WERI-Rb-1 (cell line): ENCODE measurements at regions not wholly inside any gene's neighbourhood (a gene's known extent, or its start where the extent isn't known, plus 50 kb on each side); places are given as distances from the start of the nearest gene placed in this dataset.

Source experiments
- DNase-seq: peaks from one replicate; pipeline ENCODE4 v3.0.0-alpha.2; 2020
- H3K27ac ChIP-seq: fragments of 250-450 bp; sonication (Bioruptor Pico); 2 replicates; pipeline ENCODE4 v1.5.1; 2020; ENCODE audit warnings: mild to moderate bottlenecking, moderate library complexity
- H3K27me3 ChIP-seq: fragments of 250-450 bp; sonication (Bioruptor Pico); 2 replicates; pipeline ENCODE4 v1.5.1; 2021; ENCODE audit warnings: mild to moderate bottlenecking, low read depth, moderate library complexity; ENCODE audit not compliant: insufficient read depth, severe bottlenecking
- H3K36me3 ChIP-seq: fragments of 250-450 bp; sonication (Bioruptor Pico); 2 replicates; pipeline ENCODE4 v1.5.1; 2020; ENCODE audit warnings: mild to moderate bottlenecking, moderate library complexity
- H3K4me3 ChIP-seq: 2 replicates; pipeline ENCODE4 v1.5.1; 2011; ENCODE audit warnings: low read depth, mild to moderate bottlenecking, control low read depth, low read length
- H3K9me3 ChIP-seq: fragments of 250-450 bp; sonication (Bioruptor Pico); 2 replicates; pipeline ENCODE4 v1.5.1; 2021; ENCODE audit warnings: mild to moderate bottlenecking, moderate library complexity; ENCODE audit not compliant: severe bottlenecking
- TF ChIP-seq, protein P1 (sequence below): IDR thresholded peaks from 2 replicates; pipeline ENCODE4 v1.5.1; 2011; ENCODE audit warnings: low read depth, mild to moderate bottlenecking, control low read depth, inconsistent platforms, low read length

- Histone ChIP-seq H3K9me3 (peaks cover 2% of the 10 kb centered on the region), H3K4me3 (no peak overlapping the region), H3K27ac (no peak overlapping the region), H3K36me3 (no peaks in the 10 kb centered on the region), H3K27me3 (no peaks in the 10 kb centered on the region)
- no peak for DNase-seq
- TF ChIP-seq, protein P1, sequence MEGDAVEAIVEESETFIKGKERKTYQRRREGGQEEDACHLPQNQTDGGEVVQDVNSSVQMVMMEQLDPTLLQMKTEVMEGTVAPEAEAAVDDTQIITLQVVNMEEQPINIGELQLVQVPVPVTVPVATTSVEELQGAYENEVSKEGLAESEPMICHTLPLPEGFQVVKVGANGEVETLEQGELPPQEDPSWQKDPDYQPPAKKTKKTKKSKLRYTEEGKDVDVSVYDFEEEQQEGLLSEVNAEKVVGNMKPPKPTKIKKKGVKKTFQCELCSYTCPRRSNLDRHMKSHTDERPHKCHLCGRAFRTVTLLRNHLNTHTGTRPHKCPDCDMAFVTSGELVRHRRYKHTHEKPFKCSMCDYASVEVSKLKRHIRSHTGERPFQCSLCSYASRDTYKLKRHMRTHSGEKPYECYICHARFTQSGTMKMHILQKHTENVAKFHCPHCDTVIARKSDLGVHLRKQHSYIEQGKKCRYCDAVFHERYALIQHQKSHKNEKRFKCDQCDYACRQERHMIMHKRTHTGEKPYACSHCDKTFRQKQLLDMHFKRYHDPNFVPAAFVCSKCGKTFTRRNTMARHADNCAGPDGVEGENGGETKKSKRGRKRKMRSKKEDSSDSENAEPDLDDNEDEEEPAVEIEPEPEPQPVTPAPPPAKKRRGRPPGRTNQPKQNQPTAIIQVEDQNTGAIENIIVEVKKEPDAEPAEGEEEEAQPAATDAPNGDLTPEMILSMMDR: no peak
Measured at GRCh38 chr5:166810721-166811120, 1480.7 kb upstream of the WWC1 start.

GRCh38 chr5:166823360-166823759 lies 1468.1 kb upstream of the WWC1 start:
- DNase-seq: no peak
- Histone ChIP-seq H3K27me3 (no peaks in the 10 kb centered on the region), H3K4me3 (no peak overlapping the region), H3K36me3 (no peaks in the 10 kb centered on the region), H3K9me3 (no peaks in the 10 kb centered on the region), H3K27ac (no peak overlapping the region)
- TF ChIP-seq, protein P1: no peak

DNA sequence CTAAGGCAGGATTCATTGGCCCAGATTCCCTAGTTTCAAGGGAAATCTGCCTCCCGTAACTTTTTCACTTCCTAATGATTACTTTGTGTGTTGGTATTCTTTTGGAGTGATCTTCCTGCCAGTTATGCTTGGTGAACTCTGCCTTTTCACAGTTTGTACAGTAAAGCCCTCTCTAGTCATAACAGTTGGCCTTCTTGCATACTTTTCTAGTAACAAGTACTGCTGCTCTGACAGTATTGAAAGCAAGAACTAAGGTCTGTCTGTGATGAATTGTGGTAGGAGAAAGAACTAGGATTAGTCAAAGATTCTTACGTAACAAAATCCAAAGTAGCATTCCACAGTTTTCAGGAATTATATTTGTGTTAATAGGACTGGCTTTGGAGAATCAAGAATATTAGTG lies 1457.2 kb upstream of the WWC1 start:
- Histone ChIP-seq H3K36me3 (no peaks in the 10 kb centered on the region), H3K27me3 (no peaks in the 10 kb centered on the region), H3K4me3 (no peak overlapping the region), H3K9me3 (no peaks in the 10 kb centered on the region), H3K27ac (no peak overlapping the region)
- DNase-seq: no peak
- TF ChIP-seq, protein P1: no peak

DNA sequence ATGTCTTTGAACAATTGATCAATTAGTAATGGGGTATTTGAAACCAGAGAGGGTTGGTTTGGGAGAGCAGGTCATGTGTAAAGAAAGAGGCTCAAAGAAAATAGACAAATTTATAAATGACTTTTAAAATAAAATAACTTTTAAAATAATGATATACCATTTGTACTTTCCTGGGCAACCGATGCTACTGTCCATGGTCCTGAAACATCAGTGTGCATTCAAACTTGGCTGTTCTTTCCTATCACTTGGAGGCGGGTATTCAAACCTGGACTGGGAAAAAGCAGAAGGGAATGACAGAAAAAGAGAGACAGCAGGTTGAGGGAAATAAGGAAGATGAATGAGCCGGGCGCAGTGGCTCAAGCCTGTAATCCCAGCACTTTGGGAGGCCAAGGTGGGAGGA lies 1446.4 kb upstream of the WWC1 start:
- no peaks in the 10 kb centered on the region for H3K27me3 ChIP-seq
- H3K27ac ChIP-seq: no peak overlapping the region
- H3K4me3 ChIP-seq: no peak overlapping the region
- H3K36me3 ChIP-seq: no peaks in the 10 kb centered on the region
- no peak for DNase-seq
- TF ChIP-seq, protein P1: no peak
- H3K9me3 ChIP-seq: no peaks in the 10 kb centered on the region

DNA sequence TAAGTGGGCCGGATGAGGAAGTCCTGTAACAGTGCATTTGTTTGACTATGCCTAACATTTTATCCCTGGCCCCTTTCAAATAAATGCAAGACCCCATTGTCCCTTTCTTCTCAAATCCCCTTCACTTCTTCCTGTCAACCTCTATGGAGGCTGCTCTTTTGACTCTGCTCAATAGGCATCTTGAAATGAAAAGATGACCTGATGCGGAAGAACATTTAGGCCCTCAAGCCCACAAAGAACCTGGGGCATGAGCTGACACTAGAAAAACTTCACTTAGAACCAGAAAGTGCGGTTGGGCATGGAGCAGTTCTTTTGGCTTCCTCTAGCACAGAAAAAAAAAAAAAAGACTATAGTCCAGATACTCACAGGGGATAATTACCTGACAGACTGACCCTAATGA lies 1434.7 kb upstream of the WWC1 start:
- TF ChIP-seq, protein P1: no peak
- H3K9me3 ChIP-seq: no peaks in the 10 kb centered on the region
- no peak for DNase-seq
- no peak overlapping the region for H3K27ac ChIP-seq
- no peak overlapping the region for H3K4me3 ChIP-seq
- no peaks in the 10 kb centered on the region for H3K27me3 ChIP-seq
- H3K36me3 ChIP-seq: no peaks in the 10 kb centered on the region

- H3K4me3 ChIP-seq: no peak overlapping the region
- TF ChIP-seq, protein P1: no peak
- no peaks in the 10 kb centered on the region for H3K36me3 ChIP-seq
- no peak for DNase-seq
- no peaks in the 10 kb centered on the region for H3K9me3 ChIP-seq
- no peaks in the 10 kb centered on the region for H3K27me3 ChIP-seq
- H3K27ac ChIP-seq: no peak overlapping the region
Measured at GRCh38 chr5:166860426-166860825, 1431.0 kb upstream of the WWC1 start.
